A549 (cell line): ENCODE measurements at regions not wholly inside any gene's neighbourhood (a gene's known extent, or its start where the extent isn't known, plus 50 kb on each side); places are given as distances from the start of the nearest gene placed in this dataset.

Experiments
- ATAC-seq, 2 experiments: fragments of 200-7000 bp in 1 of 2; fragments of >200 bp in 1 of 2; cut with Nextera tagmentation in 1 of 2; cut with Tn5 transposase in 1 of 2; 3 replicates each; pipeline versions ENCODE4 v1.8.0 to v1.9.1; 2018 to 2020; ENCODE audit warnings: mild to moderate bottlenecking in 1 of 2, moderate library complexity in 1 of 2
- CTCF ChIA-PET: fragments of 300-600 bp; sonication (Branson Sonifier 250); formaldehyde crosslinking; extraction: SDS; loops from one replicate; lab custom pipeline; 2021; ENCODE audit warnings: antibody characterized with exemption, inconsistent platforms; lab: Yijun Ruan, JAX
- POLR2A ChIA-PET: fragments of 350-600 bp; formaldehyde crosslinking; extraction: SDS; loops from one replicate; lab custom pipeline; 2021; ENCODE audit warnings: antibody characterized with exemption, inconsistent platforms; lab: Yijun Ruan, JAX
- DNase-seq, 2 experiments: peaks; one replicate each; pipeline versions ENCODE4 v3.0.0 to v3.0.0-alpha.2; 2011 to 2016; ENCODE audit warnings: low read depth in 1 of 2, low spot score in 1 of 2
- FAIRE-seq: peaks from 2 replicates; lab custom pipeline; 2011; peaks lifted over from hg19 to GRCh38; lab: Jason Lieb, UNC
- H3K27ac ChIP-seq, 2 experiments: fragments of >200 bp; sonication (Bioruptor Twin); formaldehyde crosslinking; 3 replicates each; pipeline ENCODE4 v1.5.1; 2016 to 2017
- H3K4me1 ChIP-seq: fragments of >200 bp; sonication (Bioruptor Twin); formaldehyde crosslinking; 3 replicates; pipeline ENCODE4 v1.6.1; 2016
- H3K4me2 ChIP-seq: fragments of >200 bp; sonication (Bioruptor Twin); formaldehyde crosslinking; 3 replicates; pipeline ENCODE4 v1.6.1; 2016
- H3K4me3 ChIP-seq: fragments of >200 bp; sonication (Bioruptor Twin); formaldehyde crosslinking; 3 replicates; pipeline ENCODE4 v1.5.1; 2016
- H3K9me3 ChIP-seq: fragments of >200 bp; sonication (Bioruptor Twin); formaldehyde crosslinking; 3 replicates; pipeline ENCODE4 v1.6.1; 2016
- BCL3 ChIP-seq: fragments of >200 bp; sonication (Bioruptor Twin); formaldehyde crosslinking; IDR thresholded peaks from 3 replicates; pipeline ENCODE4 v1.6.1; 2016
- CBX2 ChIP-seq: fragments of 200-600 bp; sonication (generic); IDR thresholded peaks from 2 replicates; pipeline ENCODE4 v1.6.1; 2016; ENCODE audit warnings: low read depth, mild to moderate bottlenecking, borderline replicate concordance
- CHD2 ChIP-seq: fragments of 150-350 bp; IDR thresholded peaks from 2 replicates; pipeline ENCODE4 v1.6.1; 2014; ENCODE audit warnings: low read length; ENCODE audit not compliant: partially characterized antibody
- EP300 ChIP-seq, 2 experiments: fragments of >200 bp; sonication (Bioruptor Twin); formaldehyde crosslinking; IDR thresholded peaks; 2 replicates in 1 of 2; 3 replicates in 1 of 2; pipeline ENCODE4 v1.6.1; 2016 to 2017
- HDAC2 ChIP-seq: fragments of 200-600 bp; sonication (generic); IDR thresholded peaks from 2 replicates; pipeline ENCODE4 v1.6.1; 2016
- HES2 ChIP-seq: fragments of >200 bp; sonication (Bioruptor Twin); formaldehyde crosslinking; IDR thresholded peaks from 2 replicates; pipeline ENCODE4 v1.6.1; 2016
- HOXB13 ChIP-seq: fragments of 250-450 bp; sonication (Bioruptor Pico); IDR thresholded peaks from 2 replicates; pipeline ENCODE4 v1.5.0; 2020; ENCODE audit warnings: low read depth, mild to moderate bottlenecking, moderate library complexity
- KDM5A ChIP-seq: fragments of 200-600 bp; sonication (generic); IDR thresholded peaks from 2 replicates; pipeline ENCODE4 v1.6.1; 2016; ENCODE audit warnings: antibody characterized with exemption, mild to moderate bottlenecking
- MAZ ChIP-seq: fragments of 150-350 bp; IDR thresholded peaks from 2 replicates; pipeline ENCODE4 v1.6.1; 2014; ENCODE audit warnings: antibody characterized with exemption, low read depth, low read length, borderline replicate concordance
- MYC ChIP-seq: IDR thresholded peaks from 2 replicates; pipeline ENCODE4 v1.6.1; 2012; ENCODE audit warnings: mild to moderate bottlenecking, inconsistent platforms, low read length, improper control_type of control experiment, borderline replicate concordance
- NPAS2 ChIP-seq: fragments of 250-450 bp; sonication (Bioruptor Pico); IDR thresholded peaks from 2 replicates; pipeline ENCODE4 v1.8.0; 2022; ENCODE audit warnings: mild to moderate bottlenecking, moderate library complexity, borderline replicate concordance
- NR3C1 ChIP-seq: fragments of >200 bp; sonication (Bioruptor Twin); formaldehyde crosslinking; IDR thresholded peaks from 3 replicates; pipeline ENCODE4 v1.6.1; 2017
- RAD21 ChIP-seq, 2 experiments: fragments of >200 bp in 1 of 2; sonication (Bioruptor Twin) in 1 of 2; formaldehyde crosslinking in 1 of 2; IDR thresholded peaks in 1 of 2; conservative IDR thresholded peaks in 1 of 2; 2 replicates in 1 of 2; 3 replicates in 1 of 2; pipeline ENCODE4 v1.6.1; 2012 to 2018; ENCODE audit warnings: inconsistent platforms in 1 of 2
- SMC3 ChIP-seq: fragments of >200 bp; sonication (Bioruptor Twin); formaldehyde crosslinking; IDR thresholded peaks from 3 replicates; pipeline ENCODE4 v1.6.1; 2018; ENCODE audit warnings: inconsistent platforms
- TFCP2L1 ChIP-seq: fragments of 250-450 bp; sonication (Bioruptor Pico); IDR thresholded peaks from 2 replicates; pipeline ENCODE4 v1.5.0; 2021; ENCODE audit warnings: mild to moderate bottlenecking
- ZSCAN20 ChIP-seq: fragments of 250-450 bp; sonication (Bioruptor Pico); IDR thresholded peaks from 2 replicates; pipeline ENCODE4 v1.8.0; 2022; ENCODE audit warnings: mild to moderate bottlenecking, moderate library complexity
- WGBS: methylation state at CpG from one replicate; pipeline ENCODE4 v1.1.6; 2017; ENCODE audit errors: missing lambda C conversion rate; 5-methylcytosine and 5-hydroxymethylcytosine counted together
- TF ChIP-seq, protein P1 (sequence below): fragments of 250-450 bp; sonication (Bioruptor Pico); IDR thresholded peaks from 2 replicates; pipeline ENCODE4 v1.5.0; 2021; ENCODE audit warnings: mild to moderate bottlenecking, moderate library complexity, borderline replicate concordance
- TF ChIP-seq, protein P2 (sequence below): fragments of 450-650 bp; IDR thresholded peaks from 2 replicates; pipeline ENCODE4 v1.6.1; 2014; ENCODE audit warnings: antibody characterized with exemption
- TF ChIP-seq, protein P3 (sequence below): IDR thresholded peaks from 2 replicates; pipeline ENCODE4 v1.6.1; 2012; ENCODE audit warnings: low read depth, borderline replicate concordance

GRCh38 chr9:14393418-14393817 is 79.5 kb upstream of the NFIB start:
- ChIA-PET POLR2A (no interaction called here), CTCF (interaction anchor here (1.2 kb wide), 1 partner anchor 46 kb away, joined by 3 read pairs; no protein-coding TSS in a partner anchor)
- Histone ChIP-seq H3K4me1 (no peaks in the 10 kb centered on the region), H3K4me2 (no peak overlapping the region), H3K9me3 (peaks cover 3% of the 10 kb centered on the region; the same call in 1 of the 3 replicates), H3K27ac (no peak overlapping the region), H3K4me3 (no peak overlapping the region)
- no peak for ATAC-seq
- DNase-seq: no peak
- TF ChIP-seq MYC (no peak), CBX2 (no peak), KDM5A (no peak), TFCP2L1 (no peak), BCL3 (no peak), HES2 (no peak)
- TF ChIP-seq, protein P1, sequence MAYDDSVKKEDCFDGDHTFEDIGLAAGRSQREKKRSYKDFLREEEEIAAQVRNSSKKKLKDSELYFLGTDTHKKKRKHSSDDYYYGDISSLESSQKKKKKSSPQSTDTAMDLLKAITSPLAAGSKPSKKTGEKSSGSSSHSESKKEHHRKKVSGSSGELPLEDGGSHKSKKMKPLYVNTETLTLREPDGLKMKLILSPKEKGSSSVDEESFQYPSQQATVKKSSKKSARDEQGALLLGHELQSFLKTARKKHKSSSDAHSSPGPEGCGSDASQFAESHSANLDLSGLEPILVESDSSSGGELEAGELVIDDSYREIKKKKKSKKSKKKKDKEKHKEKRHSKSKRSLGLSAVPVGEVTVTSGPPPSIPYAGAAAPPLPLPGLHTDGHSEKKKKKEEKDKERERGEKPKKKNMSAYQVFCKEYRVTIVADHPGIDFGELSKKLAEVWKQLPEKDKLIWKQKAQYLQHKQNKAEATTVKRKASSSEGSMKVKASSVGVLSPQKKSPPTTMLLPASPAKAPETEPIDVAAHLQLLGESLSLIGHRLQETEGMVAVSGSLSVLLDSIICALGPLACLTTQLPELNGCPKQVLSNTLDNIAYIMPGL (CRISPR knock-in tag): no peak
- whole genome bisulfite sequencing: 10% methylated on average over 2 of the region's 2 CpGs
- FAIRE-seq: no peak

GRCh38 chr9:14391620-14392019 is 77.7 kb upstream of the NFIB start:
- CTCF ChIA-PET: interaction anchor here (1.0 kb wide), 1 partner anchor 8 kb away, joined by 3 read pairs; no protein-coding TSS in a partner anchor
- H3K4me2 ChIP-seq: no peak overlapping the region
- 52% methylated on average over 3 of the region's 3 CpGs for WGBS
- no peaks in the 10 kb centered on the region for H3K4me1 ChIP-seq
- no peak for TF ChIP-seq NR3C1
- POLR2A ChIA-PET: no interaction called here
- peaks cover 3% of the 10 kb centered on the region; the same call in 1 of the 3 replicates for H3K9me3 ChIP-seq
- ATAC-seq: no peak
- H3K27ac ChIP-seq: no peak overlapping the region
- no peak for DNase-seq
- H3K4me3 ChIP-seq: no peak overlapping the region
- FAIRE-seq: no peak

DNA sequence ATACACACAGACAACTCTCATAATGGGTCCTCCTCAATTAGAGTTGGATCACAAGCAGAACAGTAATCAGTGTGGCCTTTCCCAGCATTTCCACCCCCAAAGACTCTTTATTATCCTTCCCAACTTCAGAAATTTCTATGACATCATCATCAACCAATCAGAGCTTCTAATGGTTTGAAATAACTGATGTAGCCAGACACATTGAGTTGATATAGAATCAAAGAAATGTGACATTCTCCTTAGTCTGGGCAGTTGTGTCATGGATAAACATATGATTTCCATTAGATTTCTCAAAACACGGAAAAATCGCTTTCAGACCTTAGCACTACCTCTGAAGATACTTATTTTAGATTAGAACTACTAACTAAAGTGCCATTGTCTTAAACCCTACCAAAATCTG is 75.7 kb upstream of the NFIB start:
- CTCF ChIA-PET: interaction anchor here (1.3 kb wide), 1 partner anchor 10 kb away, joined by 3 read pairs; no protein-coding TSS in a partner anchor
- no peak overlapping the region for H3K4me3 ChIP-seq
- no peak for FAIRE-seq
- peaks cover 3% of the 10 kb centered on the region; the same call in 1 of the 3 replicates for H3K9me3 ChIP-seq
- WGBS: 73% methylated on average over 2 of the region's 2 CpGs
- ATAC-seq: no peak
- no peak for TF ChIP-seq MAZ
- TF ChIP-seq ZSCAN20: no peak
- TF ChIP-seq, protein P2, sequence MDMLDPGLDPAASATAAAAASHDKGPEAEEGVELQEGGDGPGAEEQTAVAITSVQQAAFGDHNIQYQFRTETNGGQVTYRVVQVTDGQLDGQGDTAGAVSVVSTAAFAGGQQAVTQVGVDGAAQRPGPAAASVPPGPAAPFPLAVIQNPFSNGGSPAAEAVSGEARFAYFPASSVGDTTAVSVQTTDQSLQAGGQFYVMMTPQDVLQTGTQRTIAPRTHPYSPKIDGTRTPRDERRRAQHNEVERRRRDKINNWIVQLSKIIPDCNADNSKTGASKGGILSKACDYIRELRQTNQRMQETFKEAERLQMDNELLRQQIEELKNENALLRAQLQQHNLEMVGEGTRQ: no peak
- TF ChIP-seq NPAS2 (CRISPR knock-in tag): no peak
- TF ChIP-seq RAD21 (conservative IDR thresholded peaks at IDR 0.05 in 1 of 2, IDR thresholded peaks at IDR 0.05 in 1 of 2): no peak
- TF ChIP-seq, protein P3, sequence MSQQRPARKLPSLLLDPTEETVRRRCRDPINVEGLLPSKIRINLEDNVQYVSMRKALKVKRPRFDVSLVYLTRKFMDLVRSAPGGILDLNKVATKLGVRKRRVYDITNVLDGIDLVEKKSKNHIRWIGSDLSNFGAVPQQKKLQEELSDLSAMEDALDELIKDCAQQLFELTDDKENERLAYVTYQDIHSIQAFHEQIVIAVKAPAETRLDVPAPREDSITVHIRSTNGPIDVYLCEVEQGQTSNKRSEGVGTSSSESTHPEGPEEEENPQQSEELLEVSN: no peak
- TF ChIP-seq HDAC2: no peak
- TF ChIP-seq EP300 (IDR thresholded peaks at IDR 0.05): no peak
- TF ChIP-seq CHD2: no peak
- TF ChIP-seq HOXB13 (CRISPR knock-in tag): no peak
- no peak for TF ChIP-seq SMC3
- POLR2A ChIA-PET: no interaction called here
- DNase-seq: no peak
- no peak overlapping the region for H3K27ac ChIP-seq
- H3K4me1 ChIP-seq: no peaks in the 10 kb centered on the region
- no peak overlapping the region for H3K4me2 ChIP-seq
